Transverse colon (tissue), 4 donors: ENCODE measurements at regions not wholly inside any gene's neighbourhood (a gene's known extent, or its start where the extent isn't known, plus 50 kb on each side); places are given as distances from the start of the nearest gene placed in this dataset.

Experiments
- DNase-seq: peaks from one replicate; pipeline ENCODE4 v3.0.0-alpha.2; 2019
- H3K27ac ChIP-seq, 4 donors: fragments of 200-600 bp; sonication (generic); 2 replicates each; pipeline ENCODE4 v1.5.1; 2016 to 2018; ENCODE audit warnings: inconsistent platforms in 4 of 4
- H3K27me3 ChIP-seq: fragments of 200-600 bp; sonication (generic); 2 replicates; pipeline ENCODE4 v1.5.1; 2017; ENCODE audit warnings: inconsistent platforms
- H3K36me3 ChIP-seq, 4 donors: fragments of 200-600 bp; sonication (generic); 2 replicates each; pipeline ENCODE4 v1.5.1; 2017 to 2019; ENCODE audit warnings: inconsistent platforms in 4 of 4
- H3K4me1 ChIP-seq, 4 donors: fragments of 200-600 bp; sonication (generic); 2 replicates each; pipeline ENCODE4 v1.5.1; 2017 to 2020; ENCODE audit warnings: inconsistent platforms in 4 of 4
- H3K4me3 ChIP-seq, 4 donors: fragments of 200-600 bp; sonication (generic); 1 replicate in 1 of 4; 2 replicates in 3 of 4; pipeline versions ENCODE4 v1.5.1 to v1.6.1; 2017 to 2019; ENCODE audit warnings: inconsistent platforms in 4 of 4
- H3K9me3 ChIP-seq, 2 donors: fragments of 200-600 bp; sonication (generic); 2 replicates each; pipeline ENCODE4 v1.5.1; 2017 to 2019; ENCODE audit warnings: inconsistent platforms in 2 of 2
- EP300 ChIP-seq: sonication (generic); formaldehyde crosslinking; IDR thresholded peaks from one replicate; pipeline ENCODE4 v1.6.1; 2017; ENCODE audit warnings: antibody characterized with exemption, low read depth
- POLR2A ChIP-seq: fragments of 450-650 bp; IDR thresholded peaks from one replicate; pipeline ENCODE4 v1.6.1; 2016; ENCODE audit warnings: antibody characterized with exemption, mild to moderate bottlenecking, moderate library complexity
- POLR2AphosphoS5 ChIP-seq, 3 donors: sonication (generic); formaldehyde crosslinking; IDR thresholded peaks; one replicate each; pipeline ENCODE4 v1.6.1; 2016; ENCODE audit warnings: antibody characterized with exemption in 3 of 3
- WGBS, 2 donors: methylation state at CpG; one replicate each; pipeline ENCODE4 v1.1.5; 2018; ENCODE audit warnings: low coverage in 1 of 2; 5-methylcytosine and 5-hydroxymethylcytosine counted together
- in situ Hi-C, 4 donors: fragments of 200-750 bp; cut with MboI; loops; one replicate each; pipeline versions ENCODE4 v1.15.0 to v1.15.1; 2017; ENCODE audit warnings: low sequenced_read_pairs in 3 of 4, low pct_ligation_motif_present in 1 of 4, low pct_unique_long_range_greater_than_20kb in 1 of 4
- intact Hi-C: fragments of 100-400 bp; cut with DNase I; formaldehyde crosslinking; loops from one replicate; pipeline ENCODE4 v1.15.1; 2023; ENCODE audit warnings: low total_unique reads
- TF ChIP-seq, protein P1 (sequence below), 5 experiments: fragments of 200-600 bp in 3 of 5; fragments of 450-650 bp in 2 of 5; sonication (generic) in 3 of 5; IDR thresholded peaks; 1 replicate in 2 of 5; 2 replicates in 3 of 5; pipeline ENCODE4 v1.5.1; 2016 to 2017; ENCODE audit warnings: antibody characterized with exemption in 5 of 5, inconsistent platforms in 3 of 5, mild to moderate bottlenecking in 2 of 5, moderate library complexity in 1 of 5

GRCh38 chr1:93021539-93022134 lies 57.4 kb upstream of the MTF2 start:
- Histone ChIP-seq H3K4me3 (no peak overlapping the region), H3K27ac (no peak overlapping the region), H3K9me3 (no peaks in the 10 kb centered on the region), H3K4me1 (no peaks in the 10 kb centered on the region), H3K36me3 (no peaks in the 10 kb centered on the region), H3K27me3 (no peaks in the 10 kb centered on the region)
- WGBS, 2 donors = 5 to 6% methylated on average over 4 of the region's 4 CpGs
- TF ChIP-seq POLR2AphosphoS5 (IDR thresholded peaks at IDR 0.05) (no peak), EP300 (no peak), POLR2A (no peak)
- TF ChIP-seq, protein P1, sequence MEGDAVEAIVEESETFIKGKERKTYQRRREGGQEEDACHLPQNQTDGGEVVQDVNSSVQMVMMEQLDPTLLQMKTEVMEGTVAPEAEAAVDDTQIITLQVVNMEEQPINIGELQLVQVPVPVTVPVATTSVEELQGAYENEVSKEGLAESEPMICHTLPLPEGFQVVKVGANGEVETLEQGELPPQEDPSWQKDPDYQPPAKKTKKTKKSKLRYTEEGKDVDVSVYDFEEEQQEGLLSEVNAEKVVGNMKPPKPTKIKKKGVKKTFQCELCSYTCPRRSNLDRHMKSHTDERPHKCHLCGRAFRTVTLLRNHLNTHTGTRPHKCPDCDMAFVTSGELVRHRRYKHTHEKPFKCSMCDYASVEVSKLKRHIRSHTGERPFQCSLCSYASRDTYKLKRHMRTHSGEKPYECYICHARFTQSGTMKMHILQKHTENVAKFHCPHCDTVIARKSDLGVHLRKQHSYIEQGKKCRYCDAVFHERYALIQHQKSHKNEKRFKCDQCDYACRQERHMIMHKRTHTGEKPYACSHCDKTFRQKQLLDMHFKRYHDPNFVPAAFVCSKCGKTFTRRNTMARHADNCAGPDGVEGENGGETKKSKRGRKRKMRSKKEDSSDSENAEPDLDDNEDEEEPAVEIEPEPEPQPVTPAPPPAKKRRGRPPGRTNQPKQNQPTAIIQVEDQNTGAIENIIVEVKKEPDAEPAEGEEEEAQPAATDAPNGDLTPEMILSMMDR (IDR thresholded peaks at IDR 0.05) = peak; percentile 71 to 86 (median 80)
- DNase-seq = no peak
- intact Hi-C loops = no loop called here
- in situ Hi-C loops = no loop called here

DNA sequence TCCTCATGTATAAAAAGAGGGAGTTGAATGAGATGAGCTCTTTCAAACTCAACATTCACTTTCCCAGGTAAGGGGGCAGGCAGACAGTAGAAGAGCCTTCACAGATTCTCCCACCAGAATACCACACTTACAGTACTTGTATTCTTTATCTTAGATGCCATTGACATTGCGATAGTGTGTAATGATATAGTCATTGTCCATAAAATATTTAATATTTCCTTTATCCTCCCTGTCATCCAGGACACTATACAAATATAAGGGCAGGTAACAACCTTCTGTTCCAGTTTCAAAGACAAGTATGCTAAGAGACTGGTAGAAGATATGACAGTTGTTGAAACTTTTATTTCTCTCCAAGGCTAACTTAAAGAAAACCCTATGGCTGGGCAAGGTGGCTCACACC lies 56.5 kb upstream of the MTF2 start:
- no peak for DNase-seq
- in situ Hi-C loops (no loop called here), intact Hi-C loops (no loop called here)
- WGBS, 2 donors = 70 to 94% methylated on average over 1 of the region's 1 CpG
- H3K36me3 ChIP-seq = no peaks in the 10 kb centered on the region
- H3K4me3 ChIP-seq = no peak overlapping the region
- no peaks in the 10 kb centered on the region for H3K4me1 ChIP-seq
- TF ChIP-seq, protein P1 (IDR thresholded peaks at IDR 0.05) = no peak
- no peak for TF ChIP-seq POLR2AphosphoS5 (IDR thresholded peaks at IDR 0.05)
- H3K27me3 ChIP-seq = no peaks in the 10 kb centered on the region
- H3K9me3 ChIP-seq = no peaks in the 10 kb centered on the region
- no peak overlapping the region for H3K27ac ChIP-seq

- no peaks in the 10 kb centered on the region for H3K4me1 ChIP-seq
- intact Hi-C loops = no loop called here
- H3K4me3 ChIP-seq = no peak overlapping the region
- H3K27ac ChIP-seq = no peak overlapping the region
- no peaks in the 10 kb centered on the region for H3K36me3 ChIP-seq
- WGBS, 2 donors = 54 to 66% methylated on average over 3 of the region's 3 CpGs
- in situ Hi-C loops = no loop called here
- TF ChIP-seq POLR2A (no peak), POLR2AphosphoS5 (IDR thresholded peaks at IDR 0.05) (no peak), EP300 (no peak)
- TF ChIP-seq, protein P1 (IDR thresholded peaks at IDR 0.05) = no peak
- no peaks in the 10 kb centered on the region for H3K27me3 ChIP-seq
- no peak for DNase-seq
- no peaks in the 10 kb centered on the region for H3K9me3 ChIP-seq
These were observed 55.8 kb upstream of the MTF2 start for GRCh38 chr1:93023281-93023680.

GRCh38 chr1:93025572-93025971 lies 53.5 kb upstream of the MTF2 start:
- 54 to 84% methylated on average over 3 of the region's 3 CpGs for WGBS, 2 donors
- no peak overlapping the region for H3K4me3 ChIP-seq
- TF ChIP-seq POLR2AphosphoS5 (IDR thresholded peaks at IDR 0.05) = no peak
- TF ChIP-seq, protein P1 (IDR thresholded peaks at IDR 0.05) = no peak
- no peak for TF ChIP-seq EP300
- no peak for TF ChIP-seq POLR2A
- H3K27ac ChIP-seq = no peak overlapping the region
- H3K4me1 ChIP-seq = no peaks in the 10 kb centered on the region
- H3K36me3 ChIP-seq = no peaks in the 10 kb centered on the region
- no peaks in the 10 kb centered on the region for H3K9me3 ChIP-seq
- no peaks in the 10 kb centered on the region for H3K27me3 ChIP-seq
- no peak for DNase-seq
- intact Hi-C loops = no loop called here
- in situ Hi-C loops = no loop called here
